SU-DHL-6 (cell line): ENCODE measurements at regions not wholly inside any gene's neighbourhood (a gene's known extent, or its start where the extent isn't known, plus 50 kb on each side); places are given as distances from the start of the nearest gene placed in this dataset.

Source experiments
- CTCF ChIP-seq: fragments of 200-600 bp; sonication (generic); IDR thresholded peaks from one replicate; pipeline ENCODE4 v1.5.1; 2017; ENCODE audit warnings: antibody characterized with exemption, mild to moderate bottlenecking, low read length, moderate library complexity; ENCODE audit not compliant: insufficient read depth, poor library complexity, severe bottlenecking
- EZH2phosphoT487 ChIP-seq: fragments of 200-600 bp; sonication (generic), shearing (Covaris generic); conservative IDR thresholded peaks from 2 replicates; pipeline ENCODE4 v1.6.1; 2018; ENCODE audit warnings: mild to moderate bottlenecking, antibody characterized with exemption, low read length, moderate library complexity, mixed read lengths

DNA sequence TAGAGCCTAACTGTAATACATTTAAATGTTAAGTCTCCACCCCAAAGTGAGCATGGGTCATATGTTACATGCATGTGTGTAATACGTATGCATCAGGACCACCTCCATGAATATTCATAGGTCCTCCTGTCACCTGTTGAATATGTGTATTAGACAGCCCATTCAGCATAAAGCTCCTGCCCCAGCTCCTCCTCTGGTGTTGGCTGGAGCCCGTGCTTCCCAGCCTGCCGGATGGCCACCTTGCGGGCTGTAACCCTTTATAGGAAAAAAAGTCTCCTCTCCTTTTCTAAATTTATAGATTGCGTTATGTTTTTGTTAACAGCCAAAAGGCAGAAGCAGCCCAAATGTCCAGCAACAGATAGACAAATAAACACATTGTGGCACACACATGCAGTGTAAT, 299.5 kb downstream of the MED10 start:
- TF ChIP-seq CTCF (no peak), EZH2phosphoT487 (no peak)
